Spleen (tissue), 11 donors: ENCODE measurements at regions not wholly inside any gene's neighbourhood (a gene's known extent, or its start where the extent isn't known, plus 50 kb on each side); places are given as distances from the start of the nearest gene placed in this dataset.

Source experiments
- DNase-seq: peaks from one replicate; pipeline ENCODE4 v3.0.0-alpha.2; 2020
- H3K27ac ChIP-seq, 8 donors: fragments of 200-600 bp; sonication (generic) in 7 of 8; 1 replicate in 4 of 8; 2 replicates in 4 of 8; pipeline versions ENCODE4 v1.5.0 to v1.8.0; 2016 to 2021; ENCODE audit warnings: inconsistent platforms in 4 of 8, mild to moderate bottlenecking in 4 of 8, moderate library complexity in 1 of 8
- H3K27me3 ChIP-seq, 7 donors: fragments of 200-600 bp; sonication (generic) in 6 of 7; replicated peaks in 1 of 7; 1 replicate in 4 of 7; 2 replicates in 3 of 7; pipeline versions ENCODE4 v1.5.0 to v1.8.0; 2016 to 2021; ENCODE audit warnings: inconsistent platforms in 3 of 7, mild to moderate bottlenecking in 1 of 7
- H3K36me3 ChIP-seq, 6 donors: fragments of 200-600 bp; sonication (generic) in 5 of 6; 1 replicate in 4 of 6; 2 replicates in 2 of 6; pipeline versions ENCODE4 v1.5.0 to v1.8.0; 2016 to 2021; ENCODE audit warnings: inconsistent platforms in 2 of 6
- H3K4me1 ChIP-seq, 6 donors: fragments of 200-600 bp; sonication (generic) in 5 of 6; 1 replicate in 3 of 6; 2 replicates in 3 of 6; pipeline versions ENCODE4 v1.5.0 to v1.8.0; 2016 to 2021; ENCODE audit warnings: inconsistent platforms in 3 of 6
- H3K4me3 ChIP-seq, 8 donors: fragments of 200-600 bp; sonication (generic) in 7 of 8; 1 replicate in 4 of 8; 2 replicates in 4 of 8; pipeline versions ENCODE4 v1.5.0 to v1.8.0; 2016 to 2021; ENCODE audit warnings: inconsistent platforms in 4 of 8, mild to moderate bottlenecking in 4 of 8, moderate library complexity in 2 of 8
- H3K9me3 ChIP-seq, 8 donors: fragments of 200-600 bp; sonication (generic) in 7 of 8; 1 replicate in 4 of 8; 2 replicates in 4 of 8; pipeline versions ENCODE4 v1.5.0 to v1.8.0; 2016 to 2021; ENCODE audit warnings: inconsistent platforms in 4 of 8
- CTCF ChIP-seq, 11 experiments: fragments of 200-600 bp in 7 of 11; fragments of 450-650 bp in 4 of 11; sonication (generic) in 4 of 11; IDR thresholded peaks in 8 of 11; conservative IDR thresholded peaks in 3 of 11; 1 replicate in 7 of 11; 2 replicates in 4 of 11; pipeline versions ENCODE4 v1.4.0 to v1.8.0; 2016 to 2021; ENCODE audit warnings: antibody characterized with exemption in 11 of 11, inconsistent platforms in 4 of 11, mild to moderate bottlenecking in 1 of 11
- POLR2A ChIP-seq, 3 donors: fragments of 450-650 bp; IDR thresholded peaks; one replicate each; pipeline ENCODE4 v1.5.1; 2017; ENCODE audit warnings: antibody characterized with exemption in 3 of 3, mild to moderate bottlenecking in 1 of 3
- POLR2AphosphoS5 ChIP-seq, 3 donors: sonication (generic); formaldehyde crosslinking; IDR thresholded peaks; one replicate each; pipeline ENCODE4 v1.5.1; 2017; ENCODE audit warnings: antibody characterized with exemption in 3 of 3
- WGBS, 5 donors: extraction: QIAGEN DNeasy Blood & Tissue Kit in 3 of 5; methylation state at CpG; one replicate each; pipeline versions ENCODE4 v1.1.5 to v1.1.7; 2013 to 2018; 5-methylcytosine and 5-hydroxymethylcytosine counted together
- intact Hi-C: fragments of 100-400 bp; cut with DNase I; formaldehyde crosslinking; loops from one replicate; pipeline ENCODE4 v1.15.0; 2023; ENCODE audit warnings: low total_unique reads
- donor health status: healthy with polysubstance abuse.
- donor health status: DM: no; HTN: no; CAD: no; lungs with moderate emphysema.
- donor health status: DM: no; HTN: no; CAD: no.
- donor health status: Bipolar disorder and iron deficiency.
- donor health status: healthy.
- donor health status: DM: no; HTN: no; CAD: no.
- donor health status: DM: yes; HTN: yes; CAD: no.

- H3K9me3 ChIP-seq: no peaks in the 10 kb centered on the region
- intact Hi-C loops: no loop called here
- no peaks in the 10 kb centered on the region for H3K4me1 ChIP-seq
- no peaks in the 10 kb centered on the region for H3K36me3 ChIP-seq
- no peak overlapping the region for H3K4me3 ChIP-seq
- DNase-seq: no peak
- H3K27me3 ChIP-seq: no peaks in the 10 kb centered on the region
- no peak for TF ChIP-seq CTCF (IDR thresholded peaks at IDR 0.05 in 8 of 11, conservative IDR thresholded peaks at IDR 0.05 in 3 of 11)
- TF ChIP-seq POLR2AphosphoS5 (IDR thresholded peaks at IDR 0.05): no peak
- TF ChIP-seq POLR2A (IDR thresholded peaks at IDR 0.05): no peak
- no peak overlapping the region for H3K27ac ChIP-seq
Measured at GRCh38 chr15:47432826-47433225, 284.5 kb upstream of the SEMA6D start.

- Histone ChIP-seq H3K27me3 (no peaks in the 10 kb centered on the region), H3K4me1 (no peaks in the 10 kb centered on the region), H3K4me3 (no peak overlapping the region), H3K36me3 (no peaks in the 10 kb centered on the region), H3K27ac (no peak overlapping the region), H3K9me3 (no peaks in the 10 kb centered on the region)
- DNase-seq: no peak
- intact Hi-C loops: no loop called here
- 79 to 93% (median 88%) methylated on average over 2 of the region's 2 CpGs for WGBS, 5 donors
- no peak for TF ChIP-seq CTCF (IDR thresholded peaks at IDR 0.05 in 8 of 11, conservative IDR thresholded peaks at IDR 0.05 in 3 of 11)
- no peak for TF ChIP-seq POLR2A (IDR thresholded peaks at IDR 0.05)
- TF ChIP-seq POLR2AphosphoS5 (IDR thresholded peaks at IDR 0.05): no peak
Measured at GRCh38 chr15:47434596-47434995, 282.7 kb upstream of the SEMA6D start.

- intact Hi-C loops: no loop called here
- Histone ChIP-seq H3K9me3 (no peaks in the 10 kb centered on the region), H3K36me3 (no peaks in the 10 kb centered on the region), H3K4me1 (no peaks in the 10 kb centered on the region), H3K27ac (no peak overlapping the region), H3K4me3 (no peak overlapping the region), H3K27me3 (no peaks in the 10 kb centered on the region)
- TF ChIP-seq POLR2A (IDR thresholded peaks at IDR 0.05) (no peak), CTCF (IDR thresholded peaks at IDR 0.05 in 8 of 11, conservative IDR thresholded peaks at IDR 0.05 in 3 of 11) (no peak), POLR2AphosphoS5 (IDR thresholded peaks at IDR 0.05) (no peak)
- no peak for DNase-seq
Measured at GRCh38 chr15:47437491-47437890, 279.8 kb upstream of the SEMA6D start.

GRCh38 chr15:47439146-47440111 is 277.9 kb upstream of the SEMA6D start:
- H3K4me3 ChIP-seq: no peak overlapping the region
- H3K9me3 ChIP-seq: peaks cover 0 to 2% (median 0%) of the 10 kb centered on the region in 8 donors
- H3K36me3 ChIP-seq: no peaks in the 10 kb centered on the region
- H3K27me3 ChIP-seq: no peaks in the 10 kb centered on the region
- no peak for DNase-seq
- H3K27ac ChIP-seq: no peak overlapping the region
- H3K4me1 ChIP-seq: no peaks in the 10 kb centered on the region
- WGBS, 5 donors: 66 to 77% (median 72%) methylated on average over 5 of the region's 5 CpGs
- no peak for TF ChIP-seq POLR2A (IDR thresholded peaks at IDR 0.05)
- intact Hi-C loops: no loop called here
